MM.1S (cell line): ENCODE measurements at regions not wholly inside any gene's neighbourhood (a gene's known extent, or its start where the extent isn't known, plus 50 kb on each side); places are given as distances from the start of the nearest gene placed in this dataset.

Source experiments
- CTCF ChIP-seq: fragments of 300-600 bp; sonication (generic); IDR thresholded peaks from 2 replicates; pipeline ENCODE4 v1.5.1; 2016; ENCODE audit warnings: antibody characterized with exemption, low read length, mixed read lengths
- EZH2 ChIP-seq: fragments of 300-600 bp; sonication (generic); optimal IDR thresholded peaks from 2 replicates; pipeline ENCODE3; 2017; ENCODE audit warnings: low read depth, mild to moderate bottlenecking, antibody characterized with exemption, low read length, mixed read lengths

- TF ChIP-seq CTCF (no peak), EZH2 (no peak)
Measured at GRCh38 chr11:103534191-103534590, 425.0 kb downstream of the DYNC2H1 start.
